PC-9 (cell line): ENCODE measurements at regions not wholly inside any gene's neighbourhood (a gene's known extent, or its start where the extent isn't known, plus 50 kb on each side); places are given as distances from the start of the nearest gene placed in this dataset.
"Not testable (repeated sequence)": the region's sequence is repeated elsewhere in the genome, so short reads cannot be mapped to it uniquely, and the experiment has no call there.

ENCODE experiments used
- BruUV-seq: library from RNA; stranded (reverse); fragments of 400-500 nt; replicated peaks from 2 replicates; lab custom pipeline; 2021; lab: Mats Ljungman, UMichigan
- CTCF ChIA-PET: fragments of 300-600 bp; sonication (Branson Sonifier 250); formaldehyde crosslinking; loops from one replicate; lab custom pipeline; 2022; ENCODE audit warnings: antibody characterized with exemption; lab: Charles Lee
- POLR2A ChIA-PET: fragments of 300-600 bp; sonication (Branson Sonifier 250); formaldehyde crosslinking; loops from one replicate; lab custom pipeline; 2022; ENCODE audit warnings: antibody characterized with exemption; ENCODE audit not compliant: unreplicated experiment; lab: Charles Lee
- DNase-seq, 2 experiments: peaks; one replicate each; pipeline versions ENCODE4 v3.0.0 to v3.0.0-alpha.2; 2015 to 2022; ENCODE audit warnings: mixed read lengths in 1 of 2
- H2AFZ ChIP-seq: fragments of 200-600 bp; sonication (generic); 2 replicates; pipeline ENCODE4 v1.8.1; 2017; ENCODE audit warnings: antibody characterized with exemption
- H3F3A ChIP-seq: fragments of 200-600 bp; sonication (generic); 2 replicates; pipeline ENCODE4 v1.8.1; 2017; ENCODE audit warnings: antibody characterized with exemption, mild to moderate bottlenecking, low read depth; ENCODE audit not compliant: insufficient read depth
- H3K27ac ChIP-seq: fragments of 200-600 bp; sonication (generic); 2 replicates; pipeline ENCODE4 v1.6.1; 2016; ENCODE audit warnings: mixed run types
- H3K27me3 ChIP-seq: fragments of 200-600 bp; sonication (generic); 2 replicates; pipeline ENCODE4 v1.6.1; 2016; ENCODE audit warnings: low read depth, mixed run types; ENCODE audit not compliant: insufficient read depth
- H3K36me3 ChIP-seq: fragments of 200-600 bp; sonication (generic); 2 replicates; pipeline ENCODE4 v1.6.1; 2016; ENCODE audit warnings: low read depth, mixed run types
- H3K4me1 ChIP-seq: fragments of 200-600 bp; sonication (generic); replicated peaks from 2 replicates; pipeline ENCODE4 v1.6.1; 2016; ENCODE audit warnings: mixed run types; ENCODE audit not compliant: insufficient read depth
- H3K4me2 ChIP-seq: fragments of 200-600 bp; sonication (generic); 2 replicates; pipeline ENCODE4 v1.6.1; 2017; ENCODE audit warnings: mixed run types
- H3K4me3 ChIP-seq: fragments of 200-600 bp; sonication (generic); 2 replicates; pipeline ENCODE4 v1.6.1; 2016; ENCODE audit warnings: mixed run types
- H3K79me2 ChIP-seq: fragments of 200-600 bp; sonication (generic); 2 replicates; pipeline ENCODE4 v1.6.1; 2017; ENCODE audit warnings: low read depth, mixed run types
- H3K9me2 ChIP-seq: fragments of 200-600 bp; sonication (generic); 2 replicates; pipeline ENCODE4 v1.8.1; 2017; ENCODE audit warnings: mild to moderate bottlenecking; ENCODE audit not compliant: insufficient read depth
- H3K9me3 ChIP-seq: fragments of 200-600 bp; sonication (generic); 2 replicates; pipeline ENCODE4 v1.8.1; 2016; ENCODE audit warnings: low read depth; ENCODE audit not compliant: insufficient read depth
- H4K20me1 ChIP-seq: fragments of 200-600 bp; sonication (generic); 2 replicates; pipeline ENCODE4 v1.8.1; 2017; ENCODE audit not compliant: insufficient read depth
- EZH2 ChIP-seq: fragments of 200-600 bp; sonication (generic); IDR thresholded peaks from 2 replicates; pipeline ENCODE4 v1.8.0; 2017; ENCODE audit warnings: antibody characterized with exemption, low read depth
- intact Hi-C: fragments of 100-400 bp; cut with micrococcal nuclease; formaldehyde crosslinking; loops from one replicate; pipeline ENCODE4 v1.10.0; 2022; ENCODE audit not compliant: unreplicated experiment
- TF ChIP-seq, protein P1 (sequence below): fragments of 200-600 bp; sonication (generic); conservative IDR thresholded peaks from 2 replicates; pipeline ENCODE4 v1.6.1; 2017; ENCODE audit warnings: mixed run types, antibody characterized with exemption, mild to moderate bottlenecking, moderate library complexity

DNA sequence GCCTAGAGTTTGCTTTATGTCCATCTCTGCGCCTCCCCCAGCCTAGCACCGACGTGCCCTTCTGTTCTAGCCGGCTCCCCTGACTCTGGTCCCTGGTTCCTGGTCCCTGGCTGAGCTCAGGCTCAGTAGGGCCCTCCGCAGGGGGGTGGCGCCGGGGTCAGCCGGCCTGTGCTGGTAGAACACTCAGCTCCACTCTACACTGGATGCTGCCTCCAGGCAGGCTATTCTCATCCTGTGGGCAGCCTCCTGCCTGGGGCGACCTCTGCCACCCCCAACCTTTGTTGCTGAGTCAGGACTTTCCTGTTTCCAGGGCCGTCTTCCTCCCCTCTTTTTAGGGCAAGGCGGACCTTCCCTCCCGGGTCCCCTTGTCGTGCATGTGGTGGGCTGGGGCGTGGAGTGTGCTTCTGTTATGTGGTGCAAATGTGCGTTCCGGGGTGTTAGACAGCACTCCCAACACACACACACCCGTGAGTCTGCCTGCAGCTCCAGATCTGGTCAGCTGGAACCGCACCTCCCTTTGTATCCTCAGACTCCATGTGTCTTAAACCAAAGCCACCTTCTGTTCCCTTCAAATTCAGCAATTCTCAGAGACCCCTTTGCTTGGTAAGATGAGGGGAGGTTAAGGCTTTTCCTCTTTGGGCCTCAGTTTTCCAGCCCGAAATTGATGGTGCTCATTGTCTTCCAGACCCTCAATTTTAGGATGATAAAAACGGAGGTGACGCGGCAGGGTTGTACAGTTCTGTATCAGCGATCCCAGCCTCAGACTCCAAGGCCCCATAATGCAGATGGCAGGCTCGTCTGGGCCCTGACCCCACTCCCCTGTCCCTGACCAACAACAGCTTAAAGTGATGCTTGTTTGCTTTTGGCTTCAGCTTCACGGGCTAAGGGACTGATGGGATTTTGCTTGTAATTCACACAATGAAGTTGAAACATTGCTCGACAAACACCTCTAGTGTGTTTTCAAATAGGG lies 1327.9 kb downstream of the BRD1 start:
- no TSS peak for BruUV-seq
- Histone ChIP-seq H3K27me3 (peaks cover 88% of the 10 kb centered on the region), H3K9me2 (no peaks in the 10 kb centered on the region), H3K4me3 (no peak overlapping the region), H3K36me3 (no peaks in the 10 kb centered on the region), H3K79me2 (no peaks in the 10 kb centered on the region), H3K4me1 (no peaks in the 10 kb centered on the region), H2AFZ (no peak overlapping the region), H4K20me1 (no peaks in the 10 kb centered on the region), H3K27ac (no peak overlapping the region), H3F3A (no peaks in the 10 kb centered on the region), H3K9me3 (no peaks in the 10 kb centered on the region), H3K4me2 (no peak overlapping the region)
- ChIA-PET CTCF (interaction anchor here (0.6 kb wide), 1 partner anchor 347 kb away, joined by 5 read pairs; no protein-coding TSS in a partner anchor), POLR2A (no interaction called here)
- DNase-seq, result peak in 1 of 2 experiments; percentile 15
- TF ChIP-seq, protein P1, sequence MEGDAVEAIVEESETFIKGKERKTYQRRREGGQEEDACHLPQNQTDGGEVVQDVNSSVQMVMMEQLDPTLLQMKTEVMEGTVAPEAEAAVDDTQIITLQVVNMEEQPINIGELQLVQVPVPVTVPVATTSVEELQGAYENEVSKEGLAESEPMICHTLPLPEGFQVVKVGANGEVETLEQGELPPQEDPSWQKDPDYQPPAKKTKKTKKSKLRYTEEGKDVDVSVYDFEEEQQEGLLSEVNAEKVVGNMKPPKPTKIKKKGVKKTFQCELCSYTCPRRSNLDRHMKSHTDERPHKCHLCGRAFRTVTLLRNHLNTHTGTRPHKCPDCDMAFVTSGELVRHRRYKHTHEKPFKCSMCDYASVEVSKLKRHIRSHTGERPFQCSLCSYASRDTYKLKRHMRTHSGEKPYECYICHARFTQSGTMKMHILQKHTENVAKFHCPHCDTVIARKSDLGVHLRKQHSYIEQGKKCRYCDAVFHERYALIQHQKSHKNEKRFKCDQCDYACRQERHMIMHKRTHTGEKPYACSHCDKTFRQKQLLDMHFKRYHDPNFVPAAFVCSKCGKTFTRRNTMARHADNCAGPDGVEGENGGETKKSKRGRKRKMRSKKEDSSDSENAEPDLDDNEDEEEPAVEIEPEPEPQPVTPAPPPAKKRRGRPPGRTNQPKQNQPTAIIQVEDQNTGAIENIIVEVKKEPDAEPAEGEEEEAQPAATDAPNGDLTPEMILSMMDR, result no peak
- no peak for TF ChIP-seq EZH2
- intact Hi-C loops, result no loop called here

DNA sequence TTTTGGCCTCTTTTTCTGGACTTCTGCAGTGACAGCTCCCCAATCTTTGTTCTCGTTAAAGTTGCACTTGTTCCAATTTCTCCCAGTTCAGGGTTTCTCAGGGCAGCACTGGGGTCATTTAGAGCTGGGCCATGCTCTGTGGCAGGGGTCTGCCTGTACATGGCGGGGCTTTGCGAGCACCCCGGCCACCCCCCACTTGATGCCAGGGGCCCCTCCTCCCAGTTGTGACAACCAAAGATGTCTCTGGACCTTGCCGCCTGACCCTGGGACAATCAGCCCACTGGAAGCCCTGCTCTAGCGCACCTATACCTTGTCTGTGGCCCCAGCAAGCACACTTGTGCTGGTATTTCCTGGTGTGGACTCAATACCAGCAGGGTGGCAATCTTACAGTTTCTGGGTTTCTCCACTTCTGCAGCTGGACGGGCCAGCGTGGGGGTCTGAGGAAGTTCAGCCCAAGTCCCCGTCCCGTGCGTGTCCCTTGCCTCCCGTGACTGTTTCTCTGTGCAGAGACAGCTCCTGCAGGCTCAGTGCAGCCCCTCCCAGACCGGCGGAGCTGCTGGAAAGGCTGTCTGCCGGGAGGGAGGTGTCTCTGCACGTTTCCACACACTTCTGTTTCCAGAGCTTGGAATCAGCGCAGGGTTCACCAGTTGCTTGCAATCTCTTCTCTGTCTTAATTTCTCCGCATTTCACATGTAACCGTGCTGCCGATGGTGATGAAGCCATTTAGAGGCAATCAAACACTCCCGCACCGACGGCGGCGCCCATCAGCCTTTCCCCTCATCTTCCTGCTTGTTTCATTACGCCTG lies 1328.9 kb downstream of the BRD1 start:
- no TSS peak for BruUV-seq

DNA sequence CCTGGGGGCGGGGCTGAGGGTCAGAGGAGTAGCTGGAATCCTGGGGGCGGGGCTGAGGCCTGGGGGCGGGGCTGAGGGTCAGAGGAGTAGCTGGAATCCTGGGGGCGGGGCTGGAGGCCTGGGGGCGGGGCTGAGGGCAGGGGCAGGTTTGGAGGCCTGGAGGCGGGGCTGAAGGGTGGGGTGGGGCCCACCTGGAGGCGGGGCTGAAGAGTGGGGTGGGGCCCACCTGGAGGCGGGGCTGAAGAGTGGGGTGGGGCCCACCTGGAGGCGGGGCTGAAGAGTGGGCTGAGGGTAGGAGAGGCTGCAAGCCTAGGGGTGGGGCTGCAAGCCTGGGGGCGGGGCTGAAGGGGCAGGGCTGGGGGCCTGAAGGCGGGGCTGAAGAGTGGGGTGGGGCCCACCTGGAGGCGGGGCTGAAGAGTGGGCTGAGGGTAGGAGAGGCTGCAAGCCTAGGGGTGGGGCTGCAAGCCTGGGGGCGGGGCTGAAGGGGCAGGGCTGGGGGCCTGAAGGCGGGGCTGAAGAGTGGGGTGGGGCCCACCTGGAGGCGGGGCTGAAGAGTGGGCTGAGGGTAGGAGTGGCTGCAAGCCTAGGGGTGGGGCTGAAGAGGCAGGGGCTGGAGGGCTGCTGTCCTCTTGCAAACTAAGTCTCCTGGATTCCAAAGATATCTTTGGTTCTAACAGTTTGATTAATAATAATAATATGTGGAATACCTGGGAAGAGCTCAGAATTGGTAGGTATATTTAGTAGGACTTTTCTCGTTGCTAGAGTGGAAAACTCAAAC lies 1329.7 kb downstream of the BRD1 start:
- H4K20me1 ChIP-seq, POLR2A ChIA-PET, H3K4me3 ChIP-seq, H3K9me3 ChIP-seq, H3K9me2 ChIP-seq, intact Hi-C loops, BruUV-seq, H3K4me1 ChIP-seq, H3K4me2 ChIP-seq, H2AFZ ChIP-seq, H3F3A ChIP-seq, CTCF ChIA-PET, H3K27ac ChIP-seq, H3K79me2 ChIP-seq, H3K36me3 ChIP-seq: not testable (repeated sequence)
- peak in 1 of 2 experiments; percentile 2 for DNase-seq
- H3K27me3 ChIP-seq, result peaks cover 88% of the 10 kb centered on the region

More for the DNA sequence above, 1328.9 kb downstream of the BRD1 start:
- Histone ChIP-seq H3K27me3 (peaks cover 88% of the 10 kb centered on the region), H3K79me2 (no peaks in the 10 kb centered on the region), H4K20me1 (0 out of 2 replicates have a peak, but pooled peaks cover 4% of the 10 kb centered on the region), H3K36me3 (no peaks in the 10 kb centered on the region), H3K9me3 (no peaks in the 10 kb centered on the region), H3K27ac (no peak overlapping the region), H3K4me2 (no peak overlapping the region), H3K9me2 (no peaks in the 10 kb centered on the region), H3F3A (no peaks in the 10 kb centered on the region), H2AFZ (no peak overlapping the region), H3K4me3 (no peak overlapping the region), H3K4me1 (no peaks in the 10 kb centered on the region)
- no peak for TF ChIP-seq EZH2
- TF ChIP-seq, protein P1, result no peak
- POLR2A ChIA-PET, result no interaction called here
- peak in 1 of 2 experiments; percentile 22 for DNase-seq
- CTCF ChIA-PET, result no interaction called here
- intact Hi-C loops, result no loop called here
